ENCODE measurements at regions not wholly inside any gene's neighbourhood (a gene's known extent, or its start where the extent isn't known, plus 50 kb on each side); places are given as distances from the start of the nearest gene placed in this dataset.
"Not testable (repeated sequence)": the region's sequence is repeated elsewhere in the genome, so short reads cannot be mapped to it uniquely, and the experiment has no call there.

DNA sequence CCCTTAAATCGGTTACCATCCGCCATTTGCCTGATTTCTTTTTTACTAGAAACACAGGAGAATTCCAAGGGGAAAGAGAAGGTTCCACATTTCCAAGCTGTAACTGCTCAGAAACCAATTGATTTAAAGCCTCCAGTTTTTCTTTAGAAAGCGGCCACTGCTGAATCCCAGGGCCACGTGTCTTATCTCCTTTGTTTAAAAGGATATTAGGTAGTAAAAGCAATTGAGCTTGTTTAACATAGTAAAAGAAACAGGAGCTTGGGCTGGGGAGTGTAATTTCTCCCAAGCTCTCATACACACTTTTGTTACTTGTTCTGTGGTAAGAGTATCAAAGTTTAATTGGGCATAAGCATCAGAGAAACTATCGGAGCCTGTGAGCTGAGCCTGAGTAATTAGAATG is 180.0 kb downstream of the OTOP1 start:
- TF ChIP-seq, protein P1, sequence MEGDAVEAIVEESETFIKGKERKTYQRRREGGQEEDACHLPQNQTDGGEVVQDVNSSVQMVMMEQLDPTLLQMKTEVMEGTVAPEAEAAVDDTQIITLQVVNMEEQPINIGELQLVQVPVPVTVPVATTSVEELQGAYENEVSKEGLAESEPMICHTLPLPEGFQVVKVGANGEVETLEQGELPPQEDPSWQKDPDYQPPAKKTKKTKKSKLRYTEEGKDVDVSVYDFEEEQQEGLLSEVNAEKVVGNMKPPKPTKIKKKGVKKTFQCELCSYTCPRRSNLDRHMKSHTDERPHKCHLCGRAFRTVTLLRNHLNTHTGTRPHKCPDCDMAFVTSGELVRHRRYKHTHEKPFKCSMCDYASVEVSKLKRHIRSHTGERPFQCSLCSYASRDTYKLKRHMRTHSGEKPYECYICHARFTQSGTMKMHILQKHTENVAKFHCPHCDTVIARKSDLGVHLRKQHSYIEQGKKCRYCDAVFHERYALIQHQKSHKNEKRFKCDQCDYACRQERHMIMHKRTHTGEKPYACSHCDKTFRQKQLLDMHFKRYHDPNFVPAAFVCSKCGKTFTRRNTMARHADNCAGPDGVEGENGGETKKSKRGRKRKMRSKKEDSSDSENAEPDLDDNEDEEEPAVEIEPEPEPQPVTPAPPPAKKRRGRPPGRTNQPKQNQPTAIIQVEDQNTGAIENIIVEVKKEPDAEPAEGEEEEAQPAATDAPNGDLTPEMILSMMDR (IDR thresholded peaks at IDR 0.05; ENCODE audit: poor library complexity, severe bottlenecking): not testable (repeated sequence)
- not testable (repeated sequence) for TF ChIP-seq TAF1 (IDR thresholded peaks at IDR 0.05; ENCODE audit: low read depth); EP300 (conservative IDR thresholded peaks at IDR 0.05; ENCODE audit: poor library complexity, severe bottlenecking); POLR2AphosphoS5 (IDR thresholded peaks at IDR 0.05); RAD21 (conservative IDR thresholded peaks at IDR 0.05); REST (IDR thresholded peaks at IDR 0.05; ENCODE audit: borderline replicate concordance); SMC3 (conservative IDR thresholded peaks at IDR 0.05; ENCODE audit: poor library complexity); MXI1 (conservative IDR thresholded peaks at IDR 0.05; ENCODE audit: poor library complexity, severe bottlenecking)
